ENCODE measurements at regions not wholly inside any gene's neighbourhood (a gene's known extent, or its start where the extent isn't known, plus 50 kb on each side); places are given as distances from the start of the nearest gene placed in this dataset.

- no peak for TF ChIP-seq CTCF (IDR thresholded peaks at IDR 0.05)
- TF ChIP-seq USF1 (CRISPR knock-in tag; IDR thresholded peaks at IDR 0.05) = no peak
- TF ChIP-seq FOXJ3 (CRISPR knock-in tag; IDR thresholded peaks at IDR 0.05; ENCODE audit: borderline replicate concordance) = no peak
- TF ChIP-seq E2F5 (CRISPR knock-in tag; IDR thresholded peaks at IDR 0.05) = no peak
- TF ChIP-seq ZNF281 (CRISPR knock-in tag; IDR thresholded peaks at IDR 0.05) = no peak
- no peak for TF ChIP-seq ETV6 (CRISPR knock-in tag; IDR thresholded peaks at IDR 0.05)
- TF ChIP-seq GABPB1 (CRISPR knock-in tag; IDR thresholded peaks at IDR 0.05) = no peak
- no peak for TF ChIP-seq ZNF512 (CRISPR knock-in tag; IDR thresholded peaks at IDR 0.05; ENCODE audit: borderline replicate concordance)
- TF ChIP-seq MAX (CRISPR knock-in tag; IDR thresholded peaks at IDR 0.05) = no peak
These were observed 129.4 kb downstream of the SCG2 start for GRCh38 chr2:223472771-223473170.
